GM20000 (cell line): ENCODE measurements at regions not wholly inside any gene's neighbourhood (a gene's known extent, or its start where the extent isn't known, plus 50 kb on each side); places are given as distances from the start of the nearest gene placed in this dataset.

Source experiments
- DNase-seq: peaks from one replicate; pipeline ENCODE4 v3.0.0; 2012; ENCODE audit warnings: low spot score
- CTCF ChIP-seq: IDR thresholded peaks from 2 replicates; pipeline ENCODE4 v1.5.1; 2012; ENCODE audit warnings: mild to moderate bottlenecking, control low read depth; ENCODE audit errors: extremely low read depth, missing control alignments

GRCh38 chr4:136183513-136183912 lies 1348.8 kb downstream of the PCDH18 start:
- DNase-seq: no peak
- TF ChIP-seq CTCF: no peak

DNA sequence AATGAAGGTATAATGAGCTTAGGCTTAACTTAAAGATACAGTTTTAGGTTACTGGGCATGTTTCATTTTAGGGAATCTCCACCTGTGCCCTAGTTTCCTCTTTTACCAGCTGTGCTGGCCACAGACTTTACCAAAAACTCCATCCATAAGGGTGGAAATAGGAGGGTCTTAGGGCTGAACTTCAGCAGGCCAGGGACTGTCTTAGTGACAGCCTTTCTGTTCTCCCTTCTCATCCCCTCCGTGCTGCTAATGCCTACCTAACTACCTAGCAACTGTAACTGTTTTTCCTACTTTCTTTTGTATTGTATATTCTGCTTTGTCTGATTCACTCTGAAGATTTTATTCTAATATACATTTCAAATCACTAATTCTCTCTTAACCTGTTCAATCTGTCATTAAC lies 1375.3 kb downstream of the PCDH18 start:
- no peak for TF ChIP-seq CTCF

DNA sequence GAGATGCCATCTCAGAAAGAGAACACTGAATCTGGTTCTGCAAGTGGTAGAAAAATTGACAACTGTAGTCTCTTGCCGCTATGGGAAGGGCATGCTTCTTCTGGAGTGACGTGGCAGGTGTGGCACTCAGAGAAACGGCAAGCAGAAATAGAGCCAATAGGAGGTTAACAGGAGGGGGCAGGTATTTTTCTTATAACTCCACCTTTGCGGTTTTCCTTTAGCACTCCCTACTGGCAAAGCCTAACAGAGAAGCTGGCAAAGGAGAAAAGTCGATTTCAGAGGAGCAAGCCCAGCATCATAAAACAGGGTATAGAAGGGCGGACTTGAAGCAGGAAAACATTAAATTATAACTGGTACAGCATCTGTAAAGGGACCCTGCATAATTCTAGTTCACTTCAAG lies 1382.2 kb downstream of the PCDH18 start:
- TF ChIP-seq CTCF: no peak
- DNase-seq: no peak

More for the DNA sequence above, 1375.3 kb downstream of the PCDH18 start:
- DNase-seq: no peak

GRCh38 chr4:136136601-136137000 lies 1395.7 kb downstream of the PCDH18 start:
- no peak for TF ChIP-seq CTCF
- DNase-seq: no peak

DNA sequence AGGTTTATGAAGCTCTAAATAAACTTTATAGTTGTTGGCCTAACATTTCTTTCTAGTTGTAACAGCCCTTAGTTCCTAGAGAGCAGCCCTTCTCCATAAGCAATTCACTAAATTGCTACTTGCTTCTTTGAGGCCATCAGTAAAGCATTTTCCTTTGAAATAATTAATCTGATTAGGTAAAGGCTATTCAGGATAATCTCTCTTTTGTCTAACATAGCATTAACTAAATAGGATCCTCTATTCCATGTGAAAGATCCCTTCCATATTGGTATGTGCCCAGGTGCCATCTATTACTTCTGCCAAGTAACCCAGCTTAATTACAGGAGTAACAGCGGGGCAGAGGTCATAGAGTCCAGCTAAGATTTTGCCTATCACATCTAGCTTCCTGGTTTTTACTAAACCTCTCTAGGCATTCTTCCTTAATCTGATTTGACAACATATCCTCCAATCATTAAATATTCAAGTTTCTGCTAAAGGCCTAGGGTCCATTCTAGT lies 1408.0 kb downstream of the PCDH18 start:
- TF ChIP-seq CTCF: no peak
- DNase-seq: no peak

DNA sequence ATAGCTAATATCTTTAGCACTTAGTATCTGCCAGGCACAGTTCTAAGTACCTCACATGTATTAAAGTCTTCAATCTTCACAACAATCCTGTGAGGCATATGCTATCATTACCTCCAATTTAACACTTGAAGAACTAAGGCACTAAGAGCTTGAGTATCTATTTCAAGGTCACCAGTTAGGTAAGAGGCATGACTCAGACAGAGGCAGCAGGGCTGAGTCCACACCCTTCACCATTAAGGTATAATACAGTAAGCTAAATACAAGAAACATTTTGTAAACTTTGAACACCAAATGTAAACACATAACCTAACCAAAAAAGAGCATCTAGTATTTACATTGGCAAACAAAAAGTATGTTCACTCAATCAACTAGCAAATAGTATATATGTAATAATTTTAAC lies 1410.9 kb downstream of the PCDH18 start:
- DNase-seq: no peak
- no peak for TF ChIP-seq CTCF

GRCh38 chr4:136113921-136114320 lies 1418.4 kb downstream of the PCDH18 start:
- TF ChIP-seq CTCF: no peak
- no peak for DNase-seq
